ENCODE measurements at regions not wholly inside any gene's neighbourhood (a gene's known extent, or its start where the extent isn't known, plus 50 kb on each side); places are given as distances from the start of the nearest gene placed in this dataset.

DNA sequence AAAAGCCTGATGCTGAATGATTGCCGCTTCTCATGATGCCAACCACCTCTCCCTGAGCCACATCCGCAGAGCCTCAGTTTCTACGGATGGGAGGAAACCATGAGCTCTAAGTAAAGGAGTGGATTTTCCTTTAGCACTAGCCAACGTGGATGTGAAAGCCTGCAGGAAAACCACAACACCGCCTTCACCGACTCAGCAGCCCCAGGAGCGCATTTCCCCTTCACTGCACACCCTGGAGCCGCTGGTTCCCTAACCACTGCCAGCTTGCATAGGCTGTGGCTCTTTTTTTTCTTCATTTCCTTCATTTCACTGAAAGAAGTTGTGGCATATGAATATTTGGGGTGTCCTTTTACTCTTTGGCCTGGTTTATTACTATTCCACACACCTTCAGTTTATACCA is 50.5 kb upstream of the SSTR4 start:
- H3K4me2 ChIP-seq (ENCODE audit: control insufficient read depth, insufficient read depth) = no peak overlapping the region
- DNase-seq (ENCODE audit: low read depth, low spot score) (no peak), FAIRE-seq (no peak), ATAC-seq (no peak)
- no peaks in the 10 kb centered on the region for H4K20me1 ChIP-seq (ENCODE audit: control insufficient read depth, insufficient read depth)
- intact Hi-C loops (cut with micrococcal nuclease; ENCODE audit: unreplicated experiment) (no loop called here), in situ Hi-C loops (cut with MboI) (no loop called here)
- H3K4me3 ChIP-seq = no peak overlapping the region
- no peaks in the 10 kb centered on the region for H3K79me2 ChIP-seq (ENCODE audit: control insufficient read depth, insufficient read depth, low read length)
- no peaks in the 10 kb centered on the region for H3K36me3 ChIP-seq (ENCODE audit: control insufficient read depth in 2 of 2, insufficient read depth in 2 of 2, low read length in 1 of 2)
- SMC1A ChIA-PET (ENCODE audit: uncharacterized antibody, unreplicated experiment) = no interaction called here
- no peak for TF ChIP-seq ESRRA (IDR thresholded peaks at IDR 0.05; ENCODE audit: low read length)
- TF ChIP-seq, protein P1, sequence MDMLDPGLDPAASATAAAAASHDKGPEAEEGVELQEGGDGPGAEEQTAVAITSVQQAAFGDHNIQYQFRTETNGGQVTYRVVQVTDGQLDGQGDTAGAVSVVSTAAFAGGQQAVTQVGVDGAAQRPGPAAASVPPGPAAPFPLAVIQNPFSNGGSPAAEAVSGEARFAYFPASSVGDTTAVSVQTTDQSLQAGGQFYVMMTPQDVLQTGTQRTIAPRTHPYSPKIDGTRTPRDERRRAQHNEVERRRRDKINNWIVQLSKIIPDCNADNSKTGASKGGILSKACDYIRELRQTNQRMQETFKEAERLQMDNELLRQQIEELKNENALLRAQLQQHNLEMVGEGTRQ (IDR thresholded peaks at IDR 0.05; ENCODE audit: borderline replicate concordance, low read depth, low read length) = no peak
- TF ChIP-seq, protein P2, sequence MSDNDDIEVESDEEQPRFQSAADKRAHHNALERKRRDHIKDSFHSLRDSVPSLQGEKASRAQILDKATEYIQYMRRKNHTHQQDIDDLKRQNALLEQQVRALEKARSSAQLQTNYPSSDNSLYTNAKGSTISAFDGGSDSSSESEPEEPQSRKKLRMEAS (IDR thresholded peaks at IDR 0.05; ENCODE audit: low read depth, low read length) = no peak
- TF ChIP-seq, protein P3, sequence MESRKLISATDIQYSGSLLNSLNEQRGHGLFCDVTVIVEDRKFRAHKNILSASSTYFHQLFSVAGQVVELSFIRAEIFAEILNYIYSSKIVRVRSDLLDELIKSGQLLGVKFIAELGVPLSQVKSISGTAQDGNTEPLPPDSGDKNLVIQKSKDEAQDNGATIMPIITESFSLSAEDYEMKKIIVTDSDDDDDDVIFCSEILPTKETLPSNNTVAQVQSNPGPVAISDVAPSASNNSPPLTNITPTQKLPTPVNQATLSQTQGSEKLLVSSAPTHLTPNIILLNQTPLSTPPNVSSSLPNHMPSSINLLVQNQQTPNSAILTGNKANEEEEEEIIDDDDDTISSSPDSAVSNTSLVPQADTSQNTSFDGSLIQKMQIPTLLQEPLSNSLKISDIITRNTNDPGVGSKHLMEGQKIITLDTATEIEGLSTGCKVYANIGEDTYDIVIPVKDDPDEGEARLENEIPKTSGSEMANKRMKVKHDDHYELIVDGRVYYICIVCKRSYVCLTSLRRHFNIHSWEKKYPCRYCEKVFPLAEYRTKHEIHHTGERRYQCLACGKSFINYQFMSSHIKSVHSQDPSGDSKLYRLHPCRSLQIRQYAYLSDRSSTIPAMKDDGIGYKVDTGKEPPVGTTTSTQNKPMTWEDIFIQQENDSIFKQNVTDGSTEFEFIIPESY (IDR thresholded peaks at IDR 0.05) = no peak
- TF ChIP-seq, protein P4, sequence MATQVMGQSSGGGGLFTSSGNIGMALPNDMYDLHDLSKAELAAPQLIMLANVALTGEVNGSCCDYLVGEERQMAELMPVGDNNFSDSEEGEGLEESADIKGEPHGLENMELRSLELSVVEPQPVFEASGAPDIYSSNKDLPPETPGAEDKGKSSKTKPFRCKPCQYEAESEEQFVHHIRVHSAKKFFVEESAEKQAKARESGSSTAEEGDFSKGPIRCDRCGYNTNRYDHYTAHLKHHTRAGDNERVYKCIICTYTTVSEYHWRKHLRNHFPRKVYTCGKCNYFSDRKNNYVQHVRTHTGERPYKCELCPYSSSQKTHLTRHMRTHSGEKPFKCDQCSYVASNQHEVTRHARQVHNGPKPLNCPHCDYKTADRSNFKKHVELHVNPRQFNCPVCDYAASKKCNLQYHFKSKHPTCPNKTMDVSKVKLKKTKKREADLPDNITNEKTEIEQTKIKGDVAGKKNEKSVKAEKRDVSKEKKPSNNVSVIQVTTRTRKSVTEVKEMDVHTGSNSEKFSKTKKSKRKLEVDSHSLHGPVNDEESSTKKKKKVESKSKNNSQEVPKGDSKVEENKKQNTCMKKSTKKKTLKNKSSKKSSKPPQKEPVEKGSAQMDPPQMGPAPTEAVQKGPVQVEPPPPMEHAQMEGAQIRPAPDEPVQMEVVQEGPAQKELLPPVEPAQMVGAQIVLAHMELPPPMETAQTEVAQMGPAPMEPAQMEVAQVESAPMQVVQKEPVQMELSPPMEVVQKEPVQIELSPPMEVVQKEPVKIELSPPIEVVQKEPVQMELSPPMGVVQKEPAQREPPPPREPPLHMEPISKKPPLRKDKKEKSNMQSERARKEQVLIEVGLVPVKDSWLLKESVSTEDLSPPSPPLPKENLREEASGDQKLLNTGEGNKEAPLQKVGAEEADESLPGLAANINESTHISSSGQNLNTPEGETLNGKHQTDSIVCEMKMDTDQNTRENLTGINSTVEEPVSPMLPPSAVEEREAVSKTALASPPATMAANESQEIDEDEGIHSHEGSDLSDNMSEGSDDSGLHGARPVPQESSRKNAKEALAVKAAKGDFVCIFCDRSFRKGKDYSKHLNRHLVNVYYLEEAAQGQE (IDR thresholded peaks at IDR 0.05; ENCODE audit: low read depth, low read length) = no peak
- TF ChIP-seq PML (IDR thresholded peaks at IDR 0.05; ENCODE audit: low read length) = no peak
- no peak for TF ChIP-seq TCF3 (IDR thresholded peaks at IDR 0.05; ENCODE audit: borderline replicate concordance, insufficient read depth, low read depth, low read length)
- TF ChIP-seq CHD2 (IDR thresholded peaks at IDR 0.05; ENCODE audit: borderline replicate concordance, low read depth, low read length) = no peak
- no peak for TF ChIP-seq RB1 (IDR thresholded peaks at IDR 0.05; ENCODE audit: borderline replicate concordance)
- CTCF ChIA-PET = interaction anchor here (0.9 kb wide), 1 partner anchor 11 kb away, joined by 3 read pairs; no protein-coding TSS in a partner anchor
- RAD21 ChIA-PET (ENCODE audit: unreplicated experiment) = no interaction called here
- POLR2A ChIA-PET = no interaction called here
- no peaks in the 10 kb centered on the region; a peak in 1 of 4 replicates for H3K27me3 ChIP-seq (replicated peaks in 1 of 2; ENCODE audit: control insufficient read depth in 2 of 2, insufficient read depth in 2 of 2, low read length in 1 of 2)
- no peaks in the 10 kb centered on the region; the same call in 2 of the 3 replicates for H3K9me3 ChIP-seq (replicated peaks; ENCODE audit: control insufficient read depth, insufficient read depth, low read length)
- BruUV-seq (replicated peaks) = no TSS peak
- no peaks in the 10 kb centered on the region for H3K4me1 ChIP-seq (ENCODE audit: control insufficient read depth, insufficient read depth, low read length)
- 14% methylated on average over 8 of the region's 8 CpGs for WGBS (ENCODE audit: insufficient coverage, insufficient replicate concordance, low lambda C conversion rate, missing lambda C conversion rate)
- H3K27ac ChIP-seq (ENCODE audit: control insufficient read depth, insufficient read depth) = no peak overlapping the region
- no peak overlapping the region for H2AFZ ChIP-seq (ENCODE audit: control insufficient read depth, low read depth, low read length)
- H3K9ac ChIP-seq (ENCODE audit: control insufficient read depth, insufficient read depth, low read length) = no peak overlapping the region

All from GM12878 (cell line).